Mammary epithelial cell (primary cell): ENCODE measurements at regions not wholly inside any gene's neighbourhood (a gene's known extent, or its start where the extent isn't known, plus 50 kb on each side); places are given as distances from the start of the nearest gene placed in this dataset.

Source experiments
- CTCF ChIP-seq, 2 donors: IDR thresholded peaks in 1 of 2; conservative IDR thresholded peaks in 1 of 2; 2 replicates each; pipeline ENCODE4 v1.5.1; 2011 to 2012; ENCODE audit warnings: inconsistent platforms in 2 of 2, low read length in 2 of 2, mild to moderate bottlenecking in 2 of 2, control low read depth in 1 of 2, low read depth in 1 of 2; ENCODE audit not compliant: insufficient read depth in 1 of 2; ENCODE audit errors: extremely low read depth in 1 of 2
- EZH2 ChIP-seq: IDR thresholded peaks from 2 replicates; pipeline ENCODE4 v1.6.1; 2012; ENCODE audit warnings: low read length, inconsistent platforms, borderline replicate concordance

DNA sequence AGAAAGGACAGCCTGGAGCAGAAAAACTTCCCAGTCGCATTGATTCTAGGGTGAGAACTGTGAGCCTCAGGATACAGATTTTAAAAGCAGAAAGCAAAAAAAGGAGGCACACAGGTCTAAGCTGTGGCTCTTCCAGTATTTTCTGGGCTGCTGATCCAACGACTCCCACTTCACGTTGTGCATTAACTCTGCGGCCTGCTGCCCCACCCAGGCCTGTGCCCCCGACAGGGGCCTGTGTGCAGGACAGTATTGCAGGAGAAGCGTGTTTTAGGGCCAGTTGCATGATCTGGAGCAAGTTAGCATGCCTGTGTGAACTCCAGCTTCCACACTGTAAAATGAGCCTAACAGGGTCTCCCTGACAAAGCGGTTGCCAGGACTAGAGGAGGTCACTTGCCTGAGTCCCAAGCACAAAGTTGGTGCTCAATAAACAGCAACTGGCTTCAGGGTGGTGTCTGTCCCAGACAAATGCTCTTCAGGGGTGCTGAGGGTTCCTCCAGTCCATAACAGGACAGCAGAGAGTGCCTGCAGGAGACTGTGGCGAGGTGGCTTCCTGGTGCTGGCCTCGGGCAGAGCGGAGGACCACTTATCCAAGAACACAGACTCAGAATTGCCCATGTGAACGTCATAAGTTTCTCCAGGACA lies 66.8 kb upstream of the RAB4A start:
- TF ChIP-seq CTCF (conservative IDR thresholded peaks at IDR 0.05 in 1 of 2, IDR thresholded peaks at IDR 0.05 in 1 of 2; ENCODE audit: extremely low read depth in 1 of 2, insufficient read depth in 1 of 2, low read depth in 1 of 2, low read length in 2 of 2), result no peak
- TF ChIP-seq EZH2, result no peak
